ENCODE measurements at regions not wholly inside any gene's neighbourhood (a gene's known extent, or its start where the extent isn't known, plus 50 kb on each side); places are given as distances from the start of the nearest gene placed in this dataset. TPM values are rescaled to one million over a fixed set of nuclear protein-coding genes. Genes with fewer than 3 reads are reported as not detected.

DNA sequence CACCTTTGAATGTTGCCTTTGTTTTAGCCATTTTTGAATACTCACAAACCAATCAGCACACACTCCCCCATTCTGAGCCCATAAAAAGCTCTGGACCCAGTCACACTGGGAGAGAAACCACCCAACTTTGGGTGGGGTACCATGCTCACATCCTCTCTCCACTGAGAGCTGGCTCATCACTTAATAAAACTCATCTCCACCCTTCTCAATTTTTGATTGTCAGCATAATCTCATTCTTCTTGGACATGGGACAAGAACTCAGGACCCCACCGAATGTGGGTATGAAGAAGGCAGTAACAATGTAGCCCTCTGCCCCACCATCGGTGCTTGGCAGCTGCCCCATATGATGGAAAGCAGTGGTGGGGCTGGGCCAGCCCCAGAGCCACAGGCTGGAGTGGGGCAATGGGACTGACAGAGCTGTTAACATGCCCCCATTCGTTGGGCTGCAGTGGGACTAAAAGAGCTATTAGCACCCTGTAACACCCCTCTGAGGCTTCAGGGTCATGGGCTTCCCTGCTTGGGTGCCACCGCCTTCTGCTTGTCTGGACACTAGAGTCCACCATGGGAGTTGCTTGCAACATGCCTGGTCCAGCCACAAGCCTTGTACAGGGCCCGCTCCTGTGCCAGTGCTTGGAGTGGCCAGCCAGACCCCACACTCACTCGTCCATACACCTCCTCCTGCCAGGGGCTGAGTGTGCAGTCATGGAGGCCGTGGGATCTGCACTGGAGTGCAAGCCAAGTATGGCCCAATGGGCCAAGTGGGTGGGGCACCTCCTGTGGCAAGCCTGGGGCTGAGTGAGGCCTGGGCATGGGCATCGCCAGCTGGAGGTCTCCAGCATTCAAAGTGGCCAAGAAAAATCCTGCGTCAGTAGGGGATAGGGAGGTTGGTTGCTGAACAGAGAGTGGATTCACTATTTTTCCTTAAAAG is 471.1 kb downstream of the TBC1D22A start:
- Mint-ChIP-seq H3K4me3 (no peak overlapping the region), H3K4me1 (no peaks in the 10 kb centered on the region), H3K27ac (no peak overlapping the region), H3K27me3 (peaks cover 4 to 18% (median 6%) of the 10 kb centered on the region in 5 donors), H3K9me3 (peaks cover 0 to 10% (median 5%) of the 10 kb centered on the region in 9 donors), H3K36me3 (peaks cover 0 to 5% (median 0%) of the 10 kb centered on the region in 3 donors)
- DNase-seq = no peak
- POLR2A ChIA-PET = no interaction called here
- ATAC-seq = no peak

DNA sequence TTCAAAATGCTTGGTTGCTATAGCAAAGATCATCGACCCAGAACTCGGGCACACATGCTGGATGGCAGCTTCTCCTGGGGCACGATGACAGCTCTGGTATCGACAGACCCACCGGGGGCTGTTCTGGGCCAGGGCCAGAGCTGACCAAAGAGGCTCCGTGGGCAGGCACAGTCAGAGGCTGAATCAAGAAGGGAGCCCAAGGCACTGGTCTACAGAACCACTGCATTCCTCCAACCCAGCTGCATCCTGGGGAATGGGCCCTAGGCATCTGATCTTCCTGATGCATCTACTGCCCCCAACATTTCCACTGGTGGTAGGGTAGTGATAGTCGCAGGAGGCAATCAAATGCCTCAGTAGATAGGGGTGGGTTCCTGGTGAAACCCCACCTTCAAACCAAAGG is 470.3 kb downstream of the TBC1D22A start:
- Mint-ChIP-seq H3K27me3 (peaks cover 1 to 10% (median 4%) of the 10 kb centered on the region in 5 donors), H3K4me1 (no peaks in the 10 kb centered on the region), H3K36me3 (peaks cover 0 to 5% (median 0%) of the 10 kb centered on the region in 3 donors), H3K9me3 (peaks cover 0 to 10% (median 5%) of the 10 kb centered on the region in 9 donors), H3K4me3 (no peak overlapping the region), H3K27ac (no peak overlapping the region)
- DNase-seq = no peak
- ATAC-seq = no peak
- POLR2A ChIA-PET = no interaction called here

DNA sequence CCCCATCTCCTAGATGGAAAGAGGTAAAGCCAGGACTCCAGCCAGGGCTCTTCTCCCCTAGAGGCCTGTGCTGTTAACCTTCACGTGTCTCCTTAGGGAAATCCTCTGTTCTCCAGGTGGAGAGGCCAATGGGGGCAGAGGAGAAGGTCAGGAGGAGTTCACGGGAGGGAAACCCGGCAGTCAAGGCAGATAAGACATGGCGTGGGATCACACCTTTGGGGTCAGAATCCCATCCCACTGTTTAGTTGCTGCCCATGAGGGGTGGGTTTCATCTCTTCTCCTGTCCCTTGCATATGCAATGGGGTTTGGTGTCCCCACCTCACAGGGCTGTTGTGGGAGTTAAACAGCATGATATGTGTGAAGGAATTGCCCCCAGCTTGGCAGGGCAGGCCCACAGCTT is 469.7 kb downstream of the TBC1D22A start:
- ATAC-seq (no peak), DNase-seq (no peak)
- Mint-ChIP-seq H3K9me3 (peaks cover 0 to 10% (median 5%) of the 10 kb centered on the region in 9 donors), H3K27ac (no peak overlapping the region), H3K4me3 (no peak overlapping the region), H3K27me3 (peaks cover under 1 to 10% (median 2%) of the 10 kb centered on the region in 5 donors), H3K4me1 (no peaks in the 10 kb centered on the region), H3K36me3 (peaks cover 0 to 5% (median 0%) of the 10 kb centered on the region in 3 donors)
- POLR2A ChIA-PET = no interaction called here

DNA sequence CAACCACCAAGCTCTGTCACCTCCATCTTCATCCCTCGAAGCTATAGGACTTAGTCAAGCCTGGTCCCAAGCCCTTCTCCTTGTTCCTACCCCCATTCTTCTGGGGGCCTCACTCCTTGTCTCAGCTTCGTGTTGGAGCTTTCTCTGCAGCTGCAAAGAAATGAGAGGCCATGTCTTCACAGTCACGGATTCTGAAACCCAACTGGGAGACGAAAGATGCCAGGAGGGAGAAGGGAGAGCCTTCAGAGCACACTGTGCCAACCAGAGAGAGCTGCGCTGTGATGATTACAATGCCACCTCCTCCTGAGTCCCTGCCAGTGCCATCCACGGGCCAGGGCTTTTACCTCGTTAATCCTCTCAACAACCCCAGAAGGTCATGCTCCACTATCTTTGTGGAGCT is 469.3 kb downstream of the TBC1D22A start:
- H3K4me3 Mint-ChIP-seq = no peak overlapping the region
- H3K27ac Mint-ChIP-seq = no peak overlapping the region
- peaks cover 0 to 10% (median 5%) of the 10 kb centered on the region in 9 donors for H3K9me3 Mint-ChIP-seq
- peaks cover 0 to 5% (median 0%) of the 10 kb centered on the region in 3 donors for H3K36me3 Mint-ChIP-seq
- ATAC-seq (no peak), DNase-seq (no peak)
- no peaks in the 10 kb centered on the region for H3K4me1 Mint-ChIP-seq
- POLR2A ChIA-PET = no interaction called here
- H3K27me3 Mint-ChIP-seq = peaks cover 0 to 10% (median under 1%) of the 10 kb centered on the region in 5 donors

DNA sequence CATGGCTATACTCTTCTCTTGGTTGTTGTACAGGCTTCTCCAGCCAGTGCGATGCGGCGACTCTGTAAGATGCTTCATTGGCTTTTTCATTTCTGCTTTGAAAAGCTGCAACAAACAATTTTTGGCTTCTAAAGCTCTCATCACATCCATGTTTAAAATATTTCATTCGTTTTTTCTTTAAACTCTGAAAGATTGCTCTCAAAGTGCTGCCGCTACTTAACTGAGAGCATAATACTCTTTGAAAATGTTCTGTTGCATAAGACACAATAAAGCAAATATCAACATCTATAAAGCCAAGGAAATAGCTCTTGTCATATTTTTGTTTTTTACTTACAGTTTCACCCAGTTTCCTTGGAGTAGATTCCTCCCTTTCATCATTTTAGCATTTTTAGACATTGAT is 468.3 kb downstream of the TBC1D22A start:
- no peak for ATAC-seq
- DNase-seq = no peak
- Mint-ChIP-seq H3K4me1 (no peaks in the 10 kb centered on the region), H3K27me3 (peaks cover 2 to 10% (median 3%) of the 10 kb centered on the region in 5 donors), H3K36me3 (peaks cover 0 to 5% (median 2%) of the 10 kb centered on the region in 3 donors), H3K27ac (no peak overlapping the region), H3K9me3 (peaks cover 0 to 10% (median 5%) of the 10 kb centered on the region in 9 donors), H3K4me3 (no peak overlapping the region)
- POLR2A ChIA-PET = no interaction called here

DNA sequence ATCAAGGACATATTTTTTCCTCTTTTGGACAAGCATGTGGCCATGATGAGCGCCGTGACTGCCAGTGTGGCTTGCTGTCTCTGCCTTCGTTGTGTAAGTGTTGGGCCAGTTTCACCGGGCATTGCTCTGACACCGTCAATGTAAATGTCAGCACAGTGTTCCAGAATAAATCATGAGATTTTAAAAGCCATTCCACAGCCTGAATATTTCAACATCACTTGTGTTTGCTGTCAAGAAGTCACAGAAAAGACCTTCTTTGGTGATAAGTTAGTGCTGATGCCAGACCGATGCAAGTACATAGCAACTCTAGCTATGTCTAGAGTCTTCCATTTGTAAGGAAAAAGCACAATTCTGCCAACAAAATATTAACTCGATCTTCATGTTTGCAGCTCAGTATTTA is 467.8 kb downstream of the TBC1D22A start:
- ATAC-seq = no peak
- Mint-ChIP-seq H3K9me3 (peaks cover 0 to 10% (median 5%) of the 10 kb centered on the region in 9 donors), H3K4me3 (no peak overlapping the region), H3K27me3 (peaks cover 2 to 10% (median 5%) of the 10 kb centered on the region in 5 donors), H3K27ac (no peak overlapping the region), H3K36me3 (peaks cover 0 to 5% (median 2%) of the 10 kb centered on the region in 3 donors), H3K4me1 (no peaks in the 10 kb centered on the region)
- DNase-seq = no peak
- POLR2A ChIA-PET = no interaction called here

DNA sequence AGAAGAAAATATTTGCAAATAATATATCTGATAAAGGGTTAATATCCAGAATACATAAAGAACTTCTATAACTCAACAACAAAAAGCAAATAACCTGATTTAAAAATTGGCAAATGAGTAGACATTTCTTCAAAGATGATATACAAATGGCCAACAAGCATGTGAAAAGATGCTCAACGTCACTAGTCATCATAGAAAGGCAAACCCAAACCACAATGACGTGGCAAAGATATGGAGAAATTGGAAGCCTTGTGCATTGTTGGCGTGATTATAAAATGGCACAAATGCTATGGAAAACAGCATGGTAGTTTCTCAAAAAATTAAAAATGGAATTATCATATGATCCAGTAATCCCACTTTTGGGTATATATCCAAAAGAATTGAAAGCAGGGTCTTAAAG is 466.3 kb downstream of the TBC1D22A start:
- Mint-ChIP-seq H3K4me3 (no peak overlapping the region), H3K9me3 (peaks cover 0 to 9% (median 4%) of the 10 kb centered on the region in 9 donors), H3K36me3 (peaks cover 0 to 5% (median 2%) of the 10 kb centered on the region in 3 donors), H3K27ac (no peak overlapping the region), H3K4me1 (no peaks in the 10 kb centered on the region), H3K27me3 (peaks cover 2 to 11% (median 6%) of the 10 kb centered on the region in 5 donors)
- POLR2A ChIA-PET = no interaction called here
- DNase-seq (no peak), ATAC-seq (no peak)

DNA sequence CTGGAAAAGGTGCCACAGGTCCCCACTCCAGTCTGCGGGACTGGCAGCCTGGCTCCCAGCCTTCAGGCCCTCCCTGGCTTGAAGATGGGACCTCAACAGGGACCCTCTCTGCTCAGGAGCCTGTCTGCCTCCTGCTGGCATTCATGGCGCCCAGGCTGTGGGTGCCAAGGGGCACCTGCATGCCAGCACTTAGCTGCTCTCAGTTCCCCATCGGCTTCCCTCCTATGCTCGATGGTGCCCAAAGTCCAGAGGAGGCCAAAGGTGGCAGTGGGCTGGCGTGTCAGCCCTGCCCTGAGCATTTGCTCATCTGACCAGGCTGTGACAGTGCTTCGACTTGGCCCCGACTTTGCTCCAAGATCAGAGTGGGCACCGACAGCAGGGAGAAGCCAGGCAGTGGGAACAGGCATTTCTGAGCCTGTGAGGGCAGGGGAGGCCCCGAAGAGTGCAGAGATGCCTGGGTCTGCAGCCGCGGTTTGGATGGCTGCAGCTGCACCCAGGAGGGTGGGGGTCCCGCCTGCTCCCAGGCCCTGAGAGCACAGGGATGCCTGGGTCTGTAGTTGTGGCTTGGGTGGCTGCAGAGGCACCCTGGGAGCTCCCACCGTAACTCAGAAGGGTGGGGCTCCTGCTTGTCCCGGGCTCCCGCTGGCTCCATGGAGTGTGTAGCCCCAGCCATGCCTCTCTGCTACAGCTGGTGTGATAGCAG is 463.6 kb downstream of the TBC1D22A start:
- Mint-ChIP-seq H3K27ac (no peak overlapping the region), H3K4me3 (no peak overlapping the region), H3K4me1 (peaks cover 0 to 2% (median 0%) of the 10 kb centered on the region in 4 donors), H3K9me3 (no peaks in the 10 kb centered on the region), H3K36me3 (peaks cover 0 to 2% (median 0%) of the 10 kb centered on the region in 3 donors), H3K27me3 (peaks cover 0 to 9% (median 5%) of the 10 kb centered on the region in 5 donors)
- POLR2A ChIA-PET = no interaction called here
- ATAC-seq = no peak
- DNase-seq = no peak

DNA sequence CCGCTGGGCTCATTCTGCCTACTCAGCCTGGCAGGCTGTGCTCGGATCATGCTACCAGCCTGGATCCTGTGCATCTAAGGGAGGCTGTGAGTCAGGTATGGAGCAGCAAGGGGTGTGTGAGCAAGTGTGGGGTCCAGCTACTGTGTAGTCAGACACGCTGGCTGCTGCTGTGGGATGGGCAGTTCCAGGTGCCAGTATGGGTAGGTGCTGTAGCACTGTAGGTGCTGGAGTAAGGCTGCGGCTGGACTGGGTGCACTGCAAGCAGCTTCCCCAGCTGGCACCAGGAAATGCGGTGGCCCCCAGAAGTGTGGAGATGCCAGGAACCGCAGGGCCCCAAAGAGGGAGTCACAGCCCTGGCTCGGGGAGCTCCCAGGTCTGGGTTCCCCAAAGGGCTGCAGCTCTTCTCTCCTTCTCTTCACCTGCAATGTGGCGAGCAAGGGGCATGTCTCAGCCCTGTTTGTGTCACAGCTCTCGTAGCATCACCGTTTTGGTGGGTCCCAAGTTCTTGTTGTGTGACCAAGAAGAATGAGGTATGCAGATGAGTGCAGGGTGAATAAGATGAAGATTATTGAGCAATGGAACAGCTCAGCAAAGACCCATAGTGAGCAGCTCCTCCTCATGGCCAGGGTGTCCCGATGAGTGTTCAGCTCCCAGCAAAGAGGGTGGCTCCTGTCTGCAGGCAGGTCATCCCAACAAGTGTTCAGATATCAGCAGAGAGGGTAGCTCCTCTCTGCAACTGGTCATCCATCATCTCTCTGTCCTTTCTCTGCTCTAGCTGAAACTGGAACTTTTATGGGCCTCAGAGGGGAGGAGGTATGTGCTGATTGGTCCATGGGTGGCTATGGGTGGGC is 462.9 kb downstream of the TBC1D22A start:
- H3K9me3 Mint-ChIP-seq = no peaks in the 10 kb centered on the region
- peaks cover 0 to 2% (median 0%) of the 10 kb centered on the region in 3 donors for H3K36me3 Mint-ChIP-seq
- peaks cover 0 to 2% (median 0%) of the 10 kb centered on the region in 4 donors for H3K4me1 Mint-ChIP-seq
- peak overlapping the region in 1 of 10 donors; percentile 61 for H3K27ac Mint-ChIP-seq
- ATAC-seq (no peak), DNase-seq (no peak)
- H3K4me3 Mint-ChIP-seq = no peak overlapping the region
- POLR2A ChIA-PET = no interaction called here
- peaks cover 0 to 9% (median 5%) of the 10 kb centered on the region in 5 donors for H3K27me3 Mint-ChIP-seq

Small RNAs in the stretch of these regions (microRNA-seq; reads per million reads assigned to microRNA genes)
- gene MIR3201 (ENCODE audit: borderline microRNAs expressed) (not detected), gene MIR3667 (ENCODE audit: borderline microRNAs expressed) (4.4 reads per million, percentile 10 among the genes with 10 or more reads in this experiment), gene MIR4535 (ENCODE audit: borderline microRNAs expressed) (not detected)

Data from naive thymus-derived CD8-positive, alpha-beta T cell (primary cell).